Lower leg skin (tissue), 4 donors: ENCODE measurements at regions not wholly inside any gene's neighbourhood (a gene's known extent, or its start where the extent isn't known, plus 50 kb on each side); places are given as distances from the start of the nearest gene placed in this dataset.

Experiments used
- DNase-seq, 2 donors: peaks; one replicate each; pipeline ENCODE4 v3.0.0-alpha.2; 2019; ENCODE audit warnings: low spot score in 2 of 2
- H3K4me3 ChIP-seq: fragments of 200-600 bp; sonication (generic); 2 replicates; pipeline ENCODE4 v1.5.1; 2017; ENCODE audit warnings: mild to moderate bottlenecking, low read depth; ENCODE audit not compliant: poor library complexity, severe bottlenecking
- POLR2A ChIP-seq, 2 donors: fragments of 450-650 bp; IDR thresholded peaks; one replicate each; pipeline ENCODE4 v1.6.1; 2016 to 2017; ENCODE audit warnings: antibody characterized with exemption in 2 of 2, mild to moderate bottlenecking in 1 of 2, moderate library complexity in 1 of 2
- WGBS, 2 donors: methylation state at CpG; one replicate each; pipeline ENCODE4 v1.1.5; 2018; 5-methylcytosine and 5-hydroxymethylcytosine counted together
- intact Hi-C: fragments of 100-400 bp; cut with DNase I; formaldehyde crosslinking; loops from one replicate; pipeline ENCODE4 v1.15.0; 2023; ENCODE audit warnings: low total_unique reads
- TF ChIP-seq, protein P1 (sequence below), 3 donors: fragments of 450-650 bp; IDR thresholded peaks; one replicate each; pipeline ENCODE4 v1.5.1; 2016; ENCODE audit warnings: antibody characterized with exemption in 3 of 3, mild to moderate bottlenecking in 3 of 3, moderate library complexity in 2 of 3

GRCh38 chr15:91632176-91632575, 221.3 kb upstream of the SLCO3A1 start:
- intact Hi-C loops: no loop called here
- H3K4me3 ChIP-seq: no peak overlapping the region
- no peak for TF ChIP-seq POLR2A (IDR thresholded peaks at IDR 0.05)
- TF ChIP-seq, protein P1, sequence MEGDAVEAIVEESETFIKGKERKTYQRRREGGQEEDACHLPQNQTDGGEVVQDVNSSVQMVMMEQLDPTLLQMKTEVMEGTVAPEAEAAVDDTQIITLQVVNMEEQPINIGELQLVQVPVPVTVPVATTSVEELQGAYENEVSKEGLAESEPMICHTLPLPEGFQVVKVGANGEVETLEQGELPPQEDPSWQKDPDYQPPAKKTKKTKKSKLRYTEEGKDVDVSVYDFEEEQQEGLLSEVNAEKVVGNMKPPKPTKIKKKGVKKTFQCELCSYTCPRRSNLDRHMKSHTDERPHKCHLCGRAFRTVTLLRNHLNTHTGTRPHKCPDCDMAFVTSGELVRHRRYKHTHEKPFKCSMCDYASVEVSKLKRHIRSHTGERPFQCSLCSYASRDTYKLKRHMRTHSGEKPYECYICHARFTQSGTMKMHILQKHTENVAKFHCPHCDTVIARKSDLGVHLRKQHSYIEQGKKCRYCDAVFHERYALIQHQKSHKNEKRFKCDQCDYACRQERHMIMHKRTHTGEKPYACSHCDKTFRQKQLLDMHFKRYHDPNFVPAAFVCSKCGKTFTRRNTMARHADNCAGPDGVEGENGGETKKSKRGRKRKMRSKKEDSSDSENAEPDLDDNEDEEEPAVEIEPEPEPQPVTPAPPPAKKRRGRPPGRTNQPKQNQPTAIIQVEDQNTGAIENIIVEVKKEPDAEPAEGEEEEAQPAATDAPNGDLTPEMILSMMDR (IDR thresholded peaks at IDR 0.05): no peak
- WGBS, 2 donors: 84 to 96% methylated on average over 2 of the region's 2 CpGs
- DNase-seq: no peak

DNA sequence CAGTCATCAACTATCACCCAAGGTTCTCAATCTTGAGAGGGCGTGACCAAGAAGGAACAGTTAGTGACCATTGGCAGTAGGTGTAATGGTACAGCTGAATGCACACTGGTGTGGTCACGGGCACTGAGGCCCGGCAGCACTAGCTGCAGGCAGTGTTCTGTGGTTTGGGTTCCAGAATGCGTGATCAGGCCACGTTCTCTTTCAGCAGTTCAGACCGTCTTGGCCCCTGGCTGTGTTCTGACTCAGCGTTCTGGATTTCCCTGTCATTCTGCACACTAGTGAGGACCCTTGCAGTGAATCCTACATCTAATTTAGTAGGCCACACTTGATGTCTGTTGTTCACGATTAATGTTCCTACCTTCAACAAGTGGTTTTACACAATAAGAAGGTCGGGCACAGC, 220.5 kb upstream of the SLCO3A1 start:
- TF ChIP-seq, protein P1 (IDR thresholded peaks at IDR 0.05): no peak
- no peak for TF ChIP-seq POLR2A (IDR thresholded peaks at IDR 0.05)
- 88 to 90% methylated on average over 9 of the region's 9 CpGs for WGBS, 2 donors
- no peak for DNase-seq
- intact Hi-C loops: no loop called here
- H3K4me3 ChIP-seq: no peak overlapping the region

DNA sequence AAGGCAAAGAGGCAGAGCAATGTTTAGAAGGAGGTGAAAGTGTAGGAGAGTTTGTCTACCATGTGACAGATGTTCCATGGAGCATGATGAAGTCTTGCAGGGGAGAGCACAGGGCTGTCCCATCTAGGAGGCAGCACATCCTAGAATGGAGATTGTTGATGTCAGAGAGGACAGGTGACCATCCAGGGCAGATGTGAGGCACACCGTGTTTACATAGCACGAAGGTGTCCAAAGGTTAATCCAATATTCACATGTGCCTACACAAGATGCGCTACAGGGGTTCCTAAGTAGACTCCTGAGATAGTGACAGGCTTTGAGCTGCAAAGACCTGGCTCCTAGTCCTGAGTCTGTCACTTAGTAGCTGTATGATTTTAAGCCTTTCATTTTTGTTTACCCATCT, 219.3 kb upstream of the SLCO3A1 start:
- intact Hi-C loops: no loop called here
- TF ChIP-seq POLR2A (IDR thresholded peaks at IDR 0.05): no peak
- TF ChIP-seq, protein P1 (IDR thresholded peaks at IDR 0.05): no peak
- no peak overlapping the region for H3K4me3 ChIP-seq
- DNase-seq: no peak
- 93 to 95% methylated on average over 3 of the region's 3 CpGs for WGBS, 2 donors

- no peak overlapping the region for H3K4me3 ChIP-seq
- TF ChIP-seq POLR2A (IDR thresholded peaks at IDR 0.05): no peak
- TF ChIP-seq, protein P1 (IDR thresholded peaks at IDR 0.05): no peak
- no peak for DNase-seq
- 72 to 74% methylated on average over 2 of the region's 2 CpGs for WGBS, 2 donors
- intact Hi-C loops: no loop called here
Measured at GRCh38 chr15:91635080-91635479, 218.4 kb upstream of the SLCO3A1 start.

GRCh38 chr15:91635641-91636040, 217.9 kb upstream of the SLCO3A1 start:
- no peak for DNase-seq
- intact Hi-C loops: no loop called here
- no peak for TF ChIP-seq POLR2A (IDR thresholded peaks at IDR 0.05)
- H3K4me3 ChIP-seq: no peak overlapping the region
- whole genome bisulfite sequencing, 2 donors: 84 to 91% methylated on average over 1 of the region's 1 CpG

DNA sequence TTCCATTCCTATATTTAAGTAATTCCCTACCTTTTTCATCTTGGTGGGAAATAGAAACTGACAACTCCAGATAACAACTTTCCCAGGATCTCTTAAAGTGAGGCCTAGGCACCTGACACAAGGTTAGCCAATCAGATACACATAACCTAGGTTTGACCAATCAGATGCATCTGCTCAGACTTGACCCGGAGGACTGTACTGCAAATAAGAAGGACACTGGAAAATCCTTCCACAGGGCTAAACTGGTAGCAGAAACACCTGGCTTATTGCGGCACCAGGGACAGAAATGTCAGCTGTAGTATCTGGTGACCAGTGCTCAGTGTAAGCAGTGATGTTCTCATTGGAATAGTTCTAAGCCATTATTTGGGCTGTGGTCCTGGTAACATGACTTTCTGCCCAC, 204.5 kb upstream of the SLCO3A1 start:
- H3K4me3 ChIP-seq: no peak overlapping the region
- no peak for DNase-seq
- whole genome bisulfite sequencing, 2 donors: 93 to 100% methylated on average over 2 of the region's 2 CpGs
- TF ChIP-seq, protein P1 (IDR thresholded peaks at IDR 0.05): no peak
- TF ChIP-seq POLR2A (IDR thresholded peaks at IDR 0.05): no peak
- intact Hi-C loops: no loop called here
